ENCODE measurements at regions not wholly inside any gene's neighbourhood (a gene's known extent, or its start where the extent isn't known, plus 50 kb on each side); places are given as distances from the start of the nearest gene placed in this dataset.

- no peak for DNase-seq
Measured at GRCh38 chr16:85991425-85991824, 92.5 kb downstream of the IRF8 start.

GRCh38 chr16:85991856-85992255, 92.9 kb downstream of the IRF8 start:
- DNase-seq: no peak

- no peak for DNase-seq
Measured at GRCh38 chr16:85992359-85992758, 93.4 kb downstream of the IRF8 start.

- DNase-seq: no peak
Measured at GRCh38 chr16:85992779-85993178, 93.8 kb downstream of the IRF8 start.

- no peak for DNase-seq
Measured at GRCh38 chr16:85994492-85995490, 95.8 kb downstream of the IRF8 start.

GRCh38 chr16:85995541-85996423, 96.8 kb downstream of the IRF8 start:
- DNase-seq: no peak

- DNase-seq: no peak
Measured at GRCh38 chr16:85996843-85997242, 97.9 kb downstream of the IRF8 start.

- DNase-seq: no peak
Measured at GRCh38 chr16:85998171-85998867, 99.4 kb downstream of the IRF8 start.

GRCh38 chr16:85998868-85999729, 100.1 kb downstream of the IRF8 start:
- no peak for DNase-seq

GRCh38 chr16:85999778-86000177, 100.8 kb downstream of the IRF8 start:
- no peak for DNase-seq

GRCh38 chr16:86002178-86002900, 103.4 kb downstream of the IRF8 start:
- no peak for DNase-seq

GRCh38 chr16:86007524-86007923, 108.6 kb downstream of the IRF8 start:
- no peak for DNase-seq

GRCh38 chr16:86010680-86011141, 111.7 kb downstream of the IRF8 start:
- no peak for DNase-seq

- DNase-seq: no peak
Measured at GRCh38 chr16:86011532-86011931, 112.6 kb downstream of the IRF8 start.

- DNase-seq: no peak
Measured at GRCh38 chr16:86012221-86012620, 113.3 kb downstream of the IRF8 start.

GRCh38 chr16:86013867-86014266, 114.9 kb downstream of the IRF8 start:
- DNase-seq: no peak

GRCh38 chr16:86015606-86016005, 116.6 kb downstream of the IRF8 start:
- no peak for DNase-seq

- DNase-seq: peak; percentile 49
Measured at GRCh38 chr16:86016201-86016965, 117.4 kb downstream of the IRF8 start.

- no peak for DNase-seq
Measured at GRCh38 chr16:86018071-86018470, 119.1 kb downstream of the IRF8 start.

- DNase-seq: no peak
Measured at GRCh38 chr16:86018487-86018886, 119.5 kb downstream of the IRF8 start.

Data from fibroblast of skin of right biceps (primary cell).